ENCODE measurements at regions not wholly inside any gene's neighbourhood (a gene's known extent, or its start where the extent isn't known, plus 50 kb on each side); places are given as distances from the start of the nearest gene placed in this dataset.

GRCh38 chr4:30559481-30559880 lies 160.7 kb upstream of the PCDH7 start:
- no peak for TF ChIP-seq CTCF (IDR thresholded peaks at IDR 0.05; ENCODE audit: low read depth, low read length)
- TF ChIP-seq, protein P1, sequence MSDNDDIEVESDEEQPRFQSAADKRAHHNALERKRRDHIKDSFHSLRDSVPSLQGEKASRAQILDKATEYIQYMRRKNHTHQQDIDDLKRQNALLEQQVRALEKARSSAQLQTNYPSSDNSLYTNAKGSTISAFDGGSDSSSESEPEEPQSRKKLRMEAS (IDR thresholded peaks at IDR 0.05; ENCODE audit: low read depth, low read length) = no peak
